GM19455 (cell line): ENCODE measurements at regions not wholly inside any gene's neighbourhood (a gene's known extent, or its start where the extent isn't known, plus 50 kb on each side); places are given as distances from the start of the nearest gene placed in this dataset.
"Not testable (repeated sequence)": the region's sequence is repeated elsewhere in the genome, so short reads cannot be mapped to it uniquely, and the experiment has no call there.

Source experiments
- ATAC-seq: cut with Tn5 transposase; IDR thresholded peaks from one replicate; pipeline ENCODE4 v1.9.1; 2021; ENCODE audit not compliant: unreplicated experiment

GRCh38 chr16:59484833-59485516 lies 750.9 kb upstream of the GOT2 start:
- no peak for ATAC-seq

DNA sequence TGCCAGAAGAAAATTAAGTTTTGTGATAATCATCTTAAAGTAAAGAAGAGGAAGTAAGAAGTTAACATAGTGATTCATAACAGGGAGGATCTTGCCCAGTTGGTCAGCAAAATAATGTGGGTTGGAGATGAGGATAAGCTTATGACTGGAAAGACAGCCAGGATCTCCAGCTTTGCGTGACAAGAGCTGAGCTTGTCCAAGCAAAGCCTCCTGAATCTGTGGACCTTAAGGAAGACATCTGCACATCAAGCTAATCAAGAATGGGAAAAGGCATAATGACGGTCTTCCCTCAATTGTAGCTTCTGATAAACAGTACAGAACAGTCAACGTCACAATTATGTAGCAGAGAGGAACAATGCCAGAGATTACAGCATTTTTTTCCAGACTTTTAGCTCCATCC lies 744.7 kb upstream of the GOT2 start:
- no peak for ATAC-seq

GRCh38 chr16:59470556-59470955 lies 736.4 kb upstream of the GOT2 start:
- no peak for ATAC-seq

- ATAC-seq, result no peak
These were observed 735.1 kb upstream of the GOT2 start for GRCh38 chr16:59469266-59469665.

DNA sequence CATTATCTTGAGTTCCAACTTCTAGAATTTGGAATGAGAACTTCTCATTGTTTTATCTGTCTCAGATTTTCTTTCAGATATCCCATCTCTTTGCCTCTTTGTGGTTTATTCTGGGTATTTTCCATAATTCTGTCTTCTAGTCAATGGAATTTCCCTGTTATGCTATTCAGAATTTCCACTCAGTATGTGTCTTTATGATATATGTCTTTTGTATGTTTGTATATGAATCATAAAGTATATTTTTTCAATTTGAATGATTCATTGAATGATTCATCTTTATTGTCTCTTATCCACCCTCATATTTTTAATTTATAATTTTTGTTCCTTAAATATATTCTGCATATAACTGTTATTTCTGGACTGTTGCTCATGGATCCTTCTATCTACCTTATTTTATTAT lies 729.7 kb upstream of the GOT2 start:
- no peak for ATAC-seq

DNA sequence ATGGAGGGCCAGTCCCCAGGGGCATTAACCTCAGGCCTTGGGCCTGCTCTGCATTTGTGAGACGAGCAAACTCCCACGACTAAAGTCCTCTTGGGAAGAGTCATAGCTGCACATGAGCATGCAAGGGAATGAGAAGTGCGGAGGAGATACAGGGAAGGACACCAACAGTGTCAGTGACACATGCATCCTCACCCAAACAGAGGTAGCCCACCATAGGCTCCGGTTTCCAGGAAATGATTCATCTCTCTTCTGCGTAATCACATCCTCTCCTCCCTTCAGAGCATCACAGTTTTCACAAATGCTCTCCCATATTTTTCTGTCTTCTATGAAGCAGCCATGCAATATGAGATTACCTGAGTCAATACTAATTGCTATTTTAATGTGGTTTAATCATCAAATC lies 725.7 kb upstream of the GOT2 start:
- ATAC-seq, result no peak

- ATAC-seq, result no peak
These were observed 721.4 kb upstream of the GOT2 start for GRCh38 chr16:59455497-59455896.

DNA sequence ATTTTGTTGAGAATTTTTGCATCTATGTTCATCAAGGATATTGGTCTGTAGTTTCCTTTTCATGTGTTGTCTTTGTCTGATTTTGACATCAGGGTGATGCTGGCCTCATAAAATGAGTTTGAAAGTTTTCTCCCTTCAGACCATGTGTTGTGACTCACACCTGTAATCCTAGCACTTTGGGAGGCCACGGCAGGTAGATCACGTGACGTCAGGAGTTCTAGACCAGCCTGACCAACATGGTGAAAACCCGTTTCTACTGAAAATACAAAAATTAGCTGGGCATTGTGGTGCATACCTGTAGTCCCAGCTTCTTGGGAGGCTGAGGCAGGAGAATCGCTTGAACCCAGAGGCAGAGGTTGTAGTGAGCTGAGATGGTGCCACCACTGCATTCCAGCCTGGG lies 716.4 kb upstream of the GOT2 start:
- ATAC-seq, result not testable (repeated sequence)

- ATAC-seq, result no peak
These were observed 706.4 kb upstream of the GOT2 start for GRCh38 chr16:59440502-59440901.

DNA sequence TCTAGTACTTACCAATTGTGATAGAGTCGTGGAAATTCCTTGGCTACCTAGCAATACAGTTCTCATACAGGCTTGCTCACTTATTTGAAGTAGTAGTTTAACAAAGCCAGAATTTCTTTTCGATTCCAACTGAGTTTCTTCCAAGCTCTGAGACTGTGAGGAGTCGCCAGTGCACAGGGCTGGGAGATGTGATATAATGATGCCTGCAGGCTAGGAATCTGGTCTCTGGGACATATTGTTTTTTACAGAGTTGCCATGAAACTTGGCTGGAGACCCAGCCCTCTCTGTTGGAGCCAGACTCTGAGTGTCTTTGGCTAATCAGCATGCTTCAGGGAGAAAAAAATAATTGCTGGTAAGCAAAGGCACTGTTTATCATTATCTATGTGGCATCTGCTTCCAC lies 698.8 kb upstream of the GOT2 start:
- ATAC-seq, result no peak

DNA sequence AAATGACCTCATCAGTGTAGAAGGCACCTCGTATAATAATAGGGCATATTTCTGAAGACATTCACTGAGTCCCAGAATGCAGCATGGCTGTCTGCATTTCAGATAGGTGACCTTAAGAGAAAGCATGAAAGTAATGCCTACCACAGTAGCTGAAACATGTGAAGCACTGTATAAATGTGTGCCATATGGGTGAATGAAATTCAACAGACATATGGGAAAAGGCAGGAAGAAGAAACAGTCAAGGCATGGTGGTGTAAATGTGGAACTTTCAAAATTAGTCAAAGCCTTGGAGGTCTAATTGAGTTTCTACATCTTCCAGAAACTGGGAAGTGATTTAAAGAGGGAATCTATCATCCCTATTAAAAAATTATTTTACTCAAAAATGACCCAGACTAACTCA lies 698.2 kb upstream of the GOT2 start:
- ATAC-seq, result no peak

DNA sequence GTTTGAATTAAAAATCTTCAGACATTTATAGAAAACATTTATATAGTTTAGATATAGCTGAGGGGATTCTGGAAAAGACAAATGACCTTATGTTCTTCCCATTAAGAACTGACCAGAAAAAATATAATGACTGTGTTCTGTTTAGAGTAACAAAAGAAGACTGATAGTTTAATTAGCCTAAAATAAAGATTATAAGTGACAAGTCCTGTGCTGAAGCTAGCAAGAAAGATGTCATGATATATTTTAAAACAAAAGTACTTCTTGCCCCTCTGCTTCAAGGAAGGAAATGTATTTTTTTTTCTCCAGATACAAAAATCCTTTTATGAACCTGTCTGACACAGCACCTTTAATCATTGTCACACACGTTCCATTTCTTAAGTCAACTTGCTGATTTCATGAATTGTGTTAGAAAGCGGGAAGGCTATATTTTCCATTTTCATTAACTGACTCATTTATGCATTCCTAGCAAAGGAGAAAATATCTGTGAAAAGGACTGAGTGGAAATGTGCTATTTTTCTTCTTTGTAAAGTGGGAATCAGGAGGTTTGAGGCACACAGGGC lies 690.7 kb upstream of the GOT2 start:
- no peak for ATAC-seq

DNA sequence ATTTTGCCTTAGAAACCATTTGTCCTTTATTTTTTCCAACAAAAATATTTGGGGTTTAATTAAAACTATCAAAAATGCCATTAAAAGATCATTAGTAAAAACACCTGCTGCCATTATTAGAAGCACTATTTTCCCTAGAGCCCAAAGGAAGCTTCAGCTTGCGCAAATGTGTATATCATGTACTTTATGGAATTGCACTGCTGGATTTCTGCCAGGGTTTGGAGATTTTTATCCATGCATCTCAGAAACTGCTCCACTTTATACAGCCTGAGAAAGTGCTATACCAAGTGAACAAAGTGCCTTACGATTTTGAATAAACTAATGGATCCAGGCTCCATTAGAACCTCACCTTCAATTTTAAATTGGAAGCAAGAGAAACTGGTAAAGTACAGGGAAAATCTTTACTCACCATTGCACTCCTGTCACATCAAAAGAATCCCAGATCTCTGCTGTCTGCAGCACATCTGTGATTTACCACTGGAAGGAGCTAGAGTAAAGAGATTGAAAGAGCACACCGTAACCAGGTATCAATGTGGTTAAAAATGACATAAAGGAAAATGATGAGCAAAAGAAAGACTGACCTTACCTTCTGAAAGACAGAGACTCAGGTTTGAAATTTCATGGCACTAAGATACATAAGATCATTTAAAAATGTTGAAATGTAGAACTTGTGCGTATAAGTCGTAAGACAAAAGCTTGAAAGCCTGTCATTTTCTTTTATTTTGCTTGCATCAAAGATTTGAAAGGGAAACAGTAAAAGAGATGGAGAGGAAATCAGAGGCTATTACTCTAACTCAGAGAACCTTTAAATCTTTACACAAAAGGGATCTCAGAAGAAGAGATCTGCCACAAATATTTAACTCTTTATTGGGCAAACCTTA lies 678.1 kb upstream of the GOT2 start:
- ATAC-seq, result no peak

DNA sequence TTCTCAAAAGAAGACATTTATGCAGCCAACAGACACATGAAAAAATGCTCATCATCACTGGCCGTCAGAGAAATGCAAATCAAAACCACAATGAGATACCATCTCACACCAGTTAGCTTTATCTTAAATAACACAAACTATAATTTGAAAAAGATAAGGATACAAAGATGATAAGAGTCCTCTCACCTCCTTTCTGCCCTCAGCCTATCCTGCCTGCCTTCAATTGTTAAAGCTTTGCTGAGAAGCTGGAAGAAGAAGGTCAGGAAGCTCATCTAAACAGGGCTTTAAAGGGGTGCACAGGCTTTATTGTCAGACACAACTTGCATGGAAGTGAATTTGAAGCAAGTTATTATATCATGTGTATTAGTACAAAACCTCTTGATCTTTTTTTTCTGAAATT lies 676.3 kb upstream of the GOT2 start:
- ATAC-seq, result no peak

DNA sequence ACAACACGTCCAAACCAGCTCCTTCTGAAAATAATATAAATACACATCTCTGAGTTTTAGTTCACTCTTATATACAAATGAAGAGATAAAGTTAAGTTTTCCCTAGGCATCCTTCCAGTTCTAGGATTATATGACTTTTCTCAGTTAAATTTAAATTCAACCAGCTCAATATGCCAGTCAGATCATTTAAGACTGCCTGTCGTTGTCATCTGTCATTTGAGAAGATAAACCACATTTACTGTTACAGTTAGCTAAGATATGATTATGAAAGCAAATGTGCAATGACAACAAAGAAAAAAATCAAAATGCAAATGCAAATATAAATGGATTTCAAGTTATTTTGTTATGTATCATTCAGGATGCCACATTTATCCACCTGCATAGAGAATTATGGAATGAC lies 671.7 kb upstream of the GOT2 start:
- no peak for ATAC-seq

- no peak for ATAC-seq
These were observed 670.4 kb upstream of the GOT2 start for GRCh38 chr16:59404509-59404908.

DNA sequence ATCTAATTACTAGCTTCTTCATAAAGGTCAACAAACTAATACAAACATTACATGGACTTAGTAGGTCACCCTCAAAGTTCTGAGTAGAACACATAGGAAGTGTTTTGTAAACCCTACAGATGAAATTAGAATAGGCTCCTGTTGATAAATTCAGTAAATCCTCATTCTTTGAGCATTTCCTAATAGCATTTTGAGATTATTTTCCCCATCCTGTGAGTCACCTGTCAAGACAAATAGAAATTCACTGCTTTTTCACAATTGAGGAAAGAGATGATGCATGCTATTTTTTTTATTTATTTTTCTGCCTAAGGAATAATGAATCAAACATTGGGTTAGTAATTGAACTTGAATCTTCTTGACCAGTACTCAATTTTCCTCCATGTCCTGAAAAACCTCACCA lies 666.7 kb upstream of the GOT2 start:
- no peak for ATAC-seq

- no peak for ATAC-seq
These were observed 663.5 kb upstream of the GOT2 start for GRCh38 chr16:59397638-59398037.

- no peak for ATAC-seq
These were observed 660.4 kb upstream of the GOT2 start for GRCh38 chr16:59394526-59394925.

GRCh38 chr16:59392911-59393310 lies 658.8 kb upstream of the GOT2 start:
- ATAC-seq, result no peak

- ATAC-seq, result no peak
These were observed 657.7 kb upstream of the GOT2 start for GRCh38 chr16:59391617-59392364.

GRCh38 chr16:59385959-59386358 lies 651.8 kb upstream of the GOT2 start:
- no peak for ATAC-seq
